ENCODE measurements at regions not wholly inside any gene's neighbourhood (a gene's known extent, or its start where the extent isn't known, plus 50 kb on each side); places are given as distances from the start of the nearest gene placed in this dataset.
"Not testable (repeated sequence)": the region's sequence is repeated elsewhere in the genome, so short reads cannot be mapped to it uniquely, and the experiment has no call there.

DNA sequence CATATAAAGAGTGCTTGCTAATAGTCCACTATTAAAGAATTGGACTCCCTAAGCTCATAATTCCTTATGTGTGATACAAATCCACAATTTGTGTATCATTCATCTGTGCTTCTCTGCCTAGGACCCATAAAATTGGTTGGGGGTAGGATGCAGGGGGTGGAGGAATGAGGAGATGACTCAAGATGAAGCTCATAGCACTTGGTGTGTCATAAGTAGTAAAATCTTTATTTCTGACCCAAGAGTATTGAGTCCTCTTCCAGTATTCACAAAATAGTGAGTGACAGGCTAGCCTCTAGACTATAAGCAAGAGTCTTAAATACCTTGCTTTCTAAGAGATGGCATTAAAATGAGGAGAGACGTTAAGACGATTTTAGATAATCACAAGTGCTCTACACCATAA lies 390.9 kb upstream of the CDH19 start:
- DNase-seq, result no peak

DNA sequence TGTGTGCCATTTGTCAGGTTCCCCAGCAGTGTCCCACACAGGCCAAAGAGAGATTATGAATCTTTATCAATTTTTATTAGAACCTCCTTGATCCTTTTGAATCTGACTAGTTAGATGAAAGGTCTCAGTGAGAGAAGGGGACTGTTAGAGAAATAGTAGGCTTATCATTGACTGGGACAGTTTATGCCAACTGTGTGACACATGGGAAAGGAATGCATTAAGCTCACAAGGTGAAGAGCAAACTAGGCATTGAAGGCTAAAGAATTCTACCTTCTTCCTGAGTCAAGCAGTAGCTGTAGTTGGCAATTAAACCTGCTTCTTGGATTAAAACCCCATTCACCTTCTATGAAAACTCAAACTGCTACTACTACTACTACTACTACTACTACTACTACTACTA lies 389.6 kb upstream of the CDH19 start:
- no peak for DNase-seq

DNA sequence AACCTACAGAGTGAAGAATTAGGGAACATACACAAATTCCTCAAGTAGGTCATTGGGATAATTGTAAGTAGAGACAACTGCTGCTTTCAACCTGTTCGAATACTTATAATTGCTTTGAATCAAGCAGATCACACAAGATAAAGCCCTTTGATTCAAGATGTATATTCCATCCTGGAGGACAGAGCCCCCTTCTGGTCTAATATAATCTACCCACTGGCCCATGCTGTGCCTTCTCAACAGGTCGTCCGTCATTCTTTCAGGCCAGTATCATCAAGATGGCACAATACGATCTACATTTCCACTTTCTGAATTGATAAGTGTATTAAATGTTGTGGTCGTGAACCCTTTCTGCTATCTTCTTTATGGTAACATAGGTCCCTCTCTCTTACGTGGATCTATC lies 387.0 kb upstream of the CDH19 start:
- DNase-seq, result no peak

DNA sequence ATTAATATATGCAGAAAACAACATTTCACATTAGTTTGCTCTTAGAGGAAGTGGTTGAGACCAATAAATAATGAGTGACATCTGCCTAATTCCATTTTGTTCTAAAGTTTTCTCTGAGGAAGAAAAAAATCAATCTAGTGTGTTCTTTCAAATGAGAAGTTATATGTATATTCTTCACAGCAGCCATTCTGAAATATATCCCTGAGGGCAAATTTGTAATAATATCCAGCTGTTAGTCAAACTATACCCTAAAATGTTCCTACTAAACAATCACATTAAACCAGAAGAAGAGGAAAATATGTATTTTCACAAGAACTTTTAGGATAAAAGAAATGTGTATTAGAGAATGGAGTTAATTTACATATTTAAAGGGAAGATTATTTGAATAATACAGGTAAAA lies 375.1 kb upstream of the CDH19 start:
- no peak for DNase-seq

DNA sequence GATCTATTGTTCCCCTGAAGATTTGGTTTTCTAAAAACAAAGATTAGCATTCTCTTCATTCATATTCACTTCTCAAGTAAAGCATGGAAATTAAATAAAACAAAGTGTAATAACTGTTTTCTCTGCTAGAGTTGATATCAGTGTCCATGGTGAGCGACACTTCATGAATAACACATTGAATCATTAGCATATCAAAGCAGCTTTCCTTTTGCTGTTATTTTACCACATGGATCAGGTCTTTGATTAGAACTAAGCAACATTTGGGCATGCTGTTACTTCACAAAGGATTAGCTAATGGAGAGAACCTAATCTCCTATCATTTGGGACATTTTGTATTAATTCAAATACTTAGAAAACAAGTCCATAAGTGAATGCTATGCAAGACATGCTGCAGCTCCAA lies 368.8 kb upstream of the CDH19 start:
- DNase-seq, result no peak

DNA sequence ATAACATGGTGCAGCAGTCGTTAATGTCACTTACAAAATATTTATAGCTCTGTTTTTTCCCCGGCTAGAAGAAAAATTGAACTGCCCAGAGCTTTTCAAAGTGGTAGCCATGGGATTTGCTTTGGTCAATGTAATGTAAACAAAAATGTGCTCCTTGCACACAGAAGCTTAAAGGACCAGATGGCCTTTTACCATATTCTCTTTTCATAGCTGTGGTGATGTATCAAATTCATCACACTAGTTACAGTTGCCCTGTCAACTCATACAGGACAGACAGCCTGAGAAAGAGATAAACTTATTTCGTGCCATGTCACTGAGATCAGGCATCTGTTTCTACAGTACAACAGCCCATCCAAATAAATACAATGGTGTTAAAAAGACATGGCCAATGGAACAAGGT lies 368.1 kb upstream of the CDH19 start:
- peak; percentile 37 for DNase-seq

DNA sequence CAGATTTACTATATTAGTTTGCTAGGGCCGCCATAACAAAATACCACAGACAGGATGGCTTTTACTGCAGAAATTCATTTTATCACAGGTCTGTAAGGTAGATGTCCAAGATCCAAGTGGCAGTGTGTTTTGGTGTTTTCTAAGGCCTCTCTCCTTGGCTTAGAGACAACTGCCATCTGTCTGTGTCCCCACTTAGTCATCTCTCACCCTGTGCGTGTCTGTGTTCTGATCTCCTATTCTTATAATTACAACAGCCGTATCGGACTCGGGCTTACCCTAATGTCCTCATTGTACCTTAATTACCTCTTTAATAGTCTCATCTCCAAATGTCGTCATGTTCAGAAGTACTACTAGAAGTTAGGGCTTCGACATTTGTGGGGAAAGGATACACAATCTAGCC lies 362.3 kb upstream of the CDH19 start:
- peak; percentile 18 for DNase-seq

DNA sequence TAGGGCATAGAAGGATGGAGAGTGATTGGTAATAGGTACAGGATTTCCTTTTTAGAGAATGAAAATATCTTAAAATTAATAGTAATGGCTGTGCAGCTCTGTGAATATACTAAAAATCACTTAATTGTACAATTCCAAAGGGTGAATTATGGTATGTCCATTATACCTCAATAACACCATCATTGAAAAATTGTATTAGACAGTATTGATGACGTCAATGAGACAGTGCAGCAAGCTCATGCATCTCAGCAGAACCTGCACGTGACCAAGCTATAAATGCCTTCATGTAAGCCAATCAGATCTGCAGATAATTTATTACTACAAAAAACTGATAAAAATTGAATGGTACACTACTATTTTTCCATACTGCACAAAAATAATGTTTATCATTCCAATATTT lies 354.4 kb upstream of the CDH19 start:
- no peak for DNase-seq

DNA sequence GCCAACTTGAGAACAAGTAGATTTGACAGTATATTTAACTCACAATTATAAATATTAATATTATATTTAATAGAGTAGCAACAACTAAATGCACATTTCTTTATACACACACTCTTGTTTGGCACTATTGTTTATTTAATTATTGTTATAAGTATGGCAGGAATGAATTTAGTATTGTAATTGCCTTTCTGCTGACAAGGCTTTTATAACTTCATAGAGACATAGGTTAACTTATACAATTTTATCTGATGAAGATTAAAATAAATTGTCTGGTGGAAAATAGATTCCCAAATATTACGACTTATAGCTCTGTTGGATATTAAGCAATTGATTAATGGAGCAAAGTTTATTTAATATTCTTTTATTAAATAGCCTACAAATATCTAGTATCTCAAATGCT lies 347.9 kb upstream of the CDH19 start:
- no peak for DNase-seq

DNA sequence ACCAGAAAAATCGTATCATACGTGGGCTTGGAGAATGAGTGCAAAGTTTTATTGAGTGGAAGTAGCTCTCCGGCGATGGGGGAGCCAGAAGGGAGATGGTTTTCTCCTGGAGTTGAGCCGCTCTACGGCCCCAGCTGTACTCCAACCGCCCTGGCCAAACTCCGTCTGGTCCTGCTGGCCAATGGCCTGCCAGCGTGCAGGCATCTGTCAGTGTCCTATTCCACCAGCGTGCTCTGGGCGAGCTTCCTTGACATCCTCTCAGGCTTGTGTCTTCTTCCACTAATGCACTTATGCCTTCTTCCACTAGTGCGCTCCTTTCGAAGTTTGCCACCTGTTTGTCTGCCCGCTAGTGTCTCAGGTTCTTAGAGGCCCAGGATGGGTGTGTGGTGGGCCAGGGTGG lies 345.5 kb upstream of the CDH19 start:
- no peak for DNase-seq

DNA sequence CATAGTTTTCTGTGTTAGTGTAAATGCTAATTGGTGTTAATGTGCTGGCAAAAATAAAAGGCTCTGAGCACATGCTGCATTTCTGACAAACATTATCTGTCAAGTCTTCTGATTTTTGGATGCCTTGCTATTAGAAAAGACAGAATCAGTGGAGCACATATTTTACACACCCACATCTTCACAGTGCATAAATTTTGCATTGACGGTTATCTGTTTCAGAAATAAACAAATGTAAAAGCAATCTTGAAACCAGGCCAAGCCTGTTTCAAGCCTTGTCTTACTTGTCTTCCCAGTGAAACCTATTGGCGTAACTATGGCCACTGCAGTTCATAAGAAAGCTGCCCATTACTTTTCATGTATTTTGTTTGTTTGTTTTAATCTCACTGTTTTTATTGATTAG lies 333.7 kb upstream of the CDH19 start:
- no peak for DNase-seq

DNA sequence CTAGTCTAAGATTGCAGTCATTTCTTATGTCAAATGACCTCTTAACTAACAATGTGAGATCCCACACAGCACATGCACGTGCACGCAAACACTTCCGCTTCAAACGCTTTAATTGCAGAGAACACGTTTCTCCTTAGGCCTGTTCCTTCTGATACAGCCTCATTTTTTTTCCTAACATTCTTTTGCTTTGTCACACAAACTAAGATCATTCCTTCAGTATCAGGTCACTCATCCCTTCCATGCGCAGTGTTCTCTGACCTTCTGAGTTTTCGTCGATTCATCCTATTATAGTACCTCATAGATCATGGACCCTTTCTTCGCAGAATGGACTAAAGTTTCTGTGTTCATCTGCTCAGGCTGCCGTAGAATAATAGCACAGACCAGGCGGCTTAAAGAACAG lies 327.1 kb upstream of the CDH19 start:
- DNase-seq, result no peak

DNA sequence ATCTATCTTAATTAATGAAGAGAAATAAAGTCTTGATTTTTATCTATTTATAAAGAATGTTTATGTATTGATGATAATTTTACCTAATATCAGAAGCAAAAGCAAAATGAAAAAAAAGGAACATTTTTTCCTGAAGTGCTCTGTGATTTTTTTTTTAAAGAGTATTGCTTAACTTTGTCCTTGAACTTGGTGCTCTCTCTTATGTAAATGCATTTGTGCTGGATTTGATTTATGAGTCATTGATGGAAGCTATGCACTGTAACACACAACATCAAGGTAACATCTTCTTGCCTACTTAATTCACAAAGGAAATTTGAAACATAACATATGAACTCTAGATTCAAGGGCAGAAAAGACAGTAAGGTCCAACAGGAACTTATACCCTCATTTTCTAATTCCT lies 312.9 kb upstream of the CDH19 start:
- DNase-seq, result no peak

DNA sequence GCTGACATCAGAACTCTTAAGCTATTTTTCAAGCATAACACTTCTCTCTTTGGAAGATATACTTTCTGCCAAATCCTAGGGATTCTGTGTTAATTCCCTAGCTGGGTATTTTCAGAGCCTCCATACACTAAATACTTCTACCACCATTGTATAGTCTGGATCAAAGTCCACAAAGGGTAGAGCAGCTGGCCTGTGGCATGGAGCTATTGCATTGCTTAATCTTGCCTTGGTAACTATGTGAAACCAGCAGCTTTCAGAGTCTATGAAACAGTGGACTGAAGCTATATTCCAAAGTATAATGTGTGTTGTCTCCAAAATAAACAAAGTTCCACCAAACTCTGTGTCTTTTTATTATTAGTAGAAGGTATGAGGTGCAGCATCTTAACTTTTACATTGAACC lies 296.9 kb upstream of the CDH19 start:
- no peak for DNase-seq

DNA sequence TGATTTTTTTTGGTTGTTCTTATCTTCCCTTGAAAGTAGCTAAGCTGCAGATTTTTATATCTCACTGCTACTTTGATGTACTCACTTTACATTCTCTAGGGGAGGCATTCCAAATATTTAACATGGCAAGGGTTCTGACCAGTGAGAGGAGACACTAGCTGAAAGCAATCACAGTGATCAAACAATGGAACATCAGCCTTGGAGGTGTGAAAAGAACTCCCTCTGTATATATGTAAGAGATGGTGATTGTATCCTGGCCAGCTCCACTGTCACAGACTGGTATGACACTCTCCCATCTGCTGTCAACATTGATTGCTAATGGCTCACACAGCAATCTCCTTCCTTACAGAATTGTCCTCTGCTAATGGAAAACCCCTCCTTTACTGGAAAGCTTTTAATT lies 291.7 kb upstream of the CDH19 start:
- DNase-seq, result peak; percentile 46

DNA sequence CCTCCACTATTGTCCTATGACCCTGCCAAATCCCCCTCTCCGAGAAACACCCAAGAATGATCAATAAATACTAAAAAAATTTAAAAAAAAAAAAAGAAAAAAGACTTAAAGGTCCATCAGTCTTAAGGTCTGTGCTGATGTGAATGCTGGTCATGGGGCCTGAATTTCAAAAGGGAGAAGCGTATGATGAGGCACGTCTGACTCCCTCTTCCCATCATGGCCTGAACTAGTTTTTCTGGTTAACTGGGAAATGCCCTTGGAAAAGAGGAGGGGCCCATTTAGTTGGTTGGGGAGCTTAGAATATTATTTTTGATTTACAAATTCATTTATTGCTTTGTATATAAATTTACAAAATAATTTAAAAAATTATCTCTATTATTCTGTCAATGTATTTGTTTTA lies 291.0 kb upstream of the CDH19 start:
- DNase-seq, result peak; percentile 14

DNA sequence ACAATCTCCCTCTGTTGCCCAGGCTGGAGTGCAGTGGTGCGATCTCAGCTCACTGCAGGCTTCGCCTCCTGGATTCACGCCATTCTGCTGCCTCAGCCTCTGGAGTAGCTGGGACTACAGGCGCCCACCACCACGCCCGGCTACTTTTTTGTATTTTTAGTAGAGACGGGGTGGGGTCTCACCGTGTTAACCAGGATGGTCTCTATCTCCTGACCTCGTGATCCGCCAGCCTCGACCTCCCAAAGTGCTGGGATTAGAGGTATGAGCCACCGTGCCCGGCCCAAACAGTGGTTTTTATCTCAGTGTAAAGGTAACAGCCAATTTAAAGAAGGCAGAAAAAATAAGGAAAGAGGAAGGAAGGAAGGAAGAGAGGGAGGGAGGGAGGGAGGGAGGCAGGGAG lies 288.5 kb upstream of the CDH19 start:
- DNase-seq, result not testable (repeated sequence)

DNA sequence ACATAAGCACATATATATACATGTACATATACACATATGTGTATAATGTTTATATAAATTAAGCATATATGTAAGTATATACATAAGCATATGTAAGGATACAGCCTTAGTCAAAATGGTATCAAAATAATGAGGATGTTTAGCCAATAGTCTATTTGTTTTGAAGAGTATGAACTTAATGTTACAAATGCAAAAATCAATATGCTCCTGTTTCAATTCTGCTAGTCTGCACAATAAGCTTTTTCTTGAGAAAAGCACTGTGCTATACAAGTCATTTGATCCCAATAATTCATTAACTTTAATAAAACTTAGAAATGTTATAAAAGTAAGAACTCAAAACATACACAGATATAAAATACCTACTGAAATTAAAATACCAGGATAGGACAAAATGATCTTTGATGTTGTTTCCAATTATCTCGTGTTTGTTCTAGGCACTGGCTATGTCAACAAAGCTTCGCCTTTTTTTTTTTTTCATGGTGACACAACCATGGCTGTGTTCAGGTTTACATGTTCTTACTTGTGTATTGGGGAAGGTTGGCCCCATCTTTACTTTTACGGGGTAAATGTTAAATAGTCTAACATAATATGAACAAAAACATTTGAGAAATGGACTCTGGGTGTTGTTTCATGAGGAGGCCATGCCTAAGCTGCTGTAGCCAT lies 271.1 kb upstream of the CDH19 start:
- no peak for DNase-seq

DNA sequence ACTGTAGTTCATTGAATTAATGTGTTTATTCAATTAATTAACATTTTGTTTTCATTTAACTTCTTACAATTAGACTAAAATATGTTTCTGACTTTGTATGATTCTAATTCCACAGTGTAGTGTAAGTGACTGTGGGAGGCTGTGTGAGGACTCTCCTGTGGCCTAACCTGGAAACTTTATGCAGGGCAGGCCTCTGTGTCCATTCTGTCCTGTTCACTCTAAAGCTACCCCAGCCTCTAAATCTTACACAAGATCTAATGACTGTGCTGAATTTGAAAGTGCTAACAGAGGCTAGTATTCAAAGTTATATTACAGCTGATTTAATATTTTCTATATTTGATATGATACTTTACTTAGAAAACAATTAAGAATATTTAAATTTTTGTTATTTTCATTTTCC lies 270.5 kb upstream of the CDH19 start:
- no peak for DNase-seq

DNA sequence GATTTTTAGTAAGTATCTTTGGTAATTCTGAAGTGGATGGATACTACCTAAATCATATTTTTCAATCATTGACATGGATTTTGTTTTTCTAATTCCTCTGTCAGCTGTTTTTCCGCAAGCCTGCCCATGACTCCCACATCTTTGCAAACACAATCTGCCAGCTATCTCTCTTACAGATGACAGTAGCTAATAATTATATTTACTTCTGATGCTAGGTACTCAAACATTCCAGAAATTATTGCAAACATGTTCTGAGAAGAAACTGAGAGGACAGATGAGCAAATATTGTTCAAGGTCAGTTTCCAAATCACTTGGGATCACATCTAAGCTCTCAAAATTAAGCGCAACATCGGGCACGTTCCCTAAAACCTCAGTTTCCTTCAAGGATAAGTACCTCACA lies 270.0 kb upstream of the CDH19 start:
- no peak for DNase-seq

DNA sequence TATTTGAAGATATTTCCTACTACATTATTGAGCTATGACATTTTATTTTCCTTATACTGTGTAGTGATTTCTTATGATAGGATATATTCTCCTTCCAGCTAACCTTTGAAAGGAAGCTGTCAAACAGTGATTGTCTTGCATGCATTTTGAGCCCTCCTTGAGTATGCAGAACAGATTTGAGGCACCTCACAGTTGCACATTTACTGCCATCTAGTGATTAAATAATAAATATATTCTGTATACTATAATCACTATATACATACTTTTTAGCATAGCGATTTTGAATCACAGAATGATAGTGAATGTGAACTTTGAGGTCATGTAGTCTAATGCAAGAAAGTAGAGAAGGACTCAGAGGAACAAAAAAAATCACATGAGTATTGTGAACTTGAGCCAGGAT lies 268.4 kb upstream of the CDH19 start:
- DNase-seq, result peak; percentile 54

DNA sequence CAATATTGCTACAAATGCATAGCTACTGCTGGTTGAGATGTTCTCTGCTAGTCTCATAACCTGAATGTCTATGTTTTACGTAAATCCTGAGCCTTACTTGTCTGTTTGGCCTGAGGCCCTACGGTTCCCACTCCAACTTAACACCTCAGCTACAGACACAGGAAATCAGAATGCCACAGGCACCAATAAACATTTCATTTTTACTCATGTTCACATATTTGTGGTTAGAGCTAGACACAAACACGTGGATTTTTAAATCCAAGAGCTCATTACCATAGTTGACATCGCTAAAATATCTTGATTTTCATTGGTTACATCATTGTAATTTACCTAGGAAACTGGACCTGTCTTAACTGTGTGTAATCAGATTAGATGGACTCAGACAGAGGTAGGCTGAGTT lies 263.8 kb upstream of the CDH19 start:
- DNase-seq, result no peak

DNA sequence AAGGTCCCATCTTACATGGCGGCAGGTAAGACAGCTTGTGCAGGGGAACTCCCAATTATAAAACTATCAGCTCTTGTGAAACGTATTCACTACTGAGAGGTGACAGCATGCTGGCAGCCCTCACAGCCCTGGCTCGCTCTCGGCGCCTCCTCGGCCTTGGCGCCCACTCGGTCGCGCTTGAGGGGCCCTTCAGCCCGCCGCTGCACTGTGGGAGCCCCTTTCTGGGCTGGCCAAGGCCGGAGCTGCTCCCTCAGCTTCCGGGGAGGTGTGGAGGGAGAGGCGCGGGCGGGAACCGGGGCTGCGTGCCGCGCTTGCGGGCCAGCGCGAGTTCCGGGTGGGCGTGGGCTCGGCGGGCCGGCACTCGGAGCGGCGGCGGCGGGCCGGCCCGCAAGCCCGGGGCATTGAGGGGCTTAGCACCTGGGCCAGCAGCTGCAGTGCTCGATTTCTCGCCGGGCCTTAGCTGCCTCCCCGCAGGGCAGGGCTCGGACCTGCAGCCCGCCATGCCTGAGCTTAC lies 262.6 kb upstream of the CDH19 start:
- not testable (repeated sequence) for DNase-seq

DNA sequence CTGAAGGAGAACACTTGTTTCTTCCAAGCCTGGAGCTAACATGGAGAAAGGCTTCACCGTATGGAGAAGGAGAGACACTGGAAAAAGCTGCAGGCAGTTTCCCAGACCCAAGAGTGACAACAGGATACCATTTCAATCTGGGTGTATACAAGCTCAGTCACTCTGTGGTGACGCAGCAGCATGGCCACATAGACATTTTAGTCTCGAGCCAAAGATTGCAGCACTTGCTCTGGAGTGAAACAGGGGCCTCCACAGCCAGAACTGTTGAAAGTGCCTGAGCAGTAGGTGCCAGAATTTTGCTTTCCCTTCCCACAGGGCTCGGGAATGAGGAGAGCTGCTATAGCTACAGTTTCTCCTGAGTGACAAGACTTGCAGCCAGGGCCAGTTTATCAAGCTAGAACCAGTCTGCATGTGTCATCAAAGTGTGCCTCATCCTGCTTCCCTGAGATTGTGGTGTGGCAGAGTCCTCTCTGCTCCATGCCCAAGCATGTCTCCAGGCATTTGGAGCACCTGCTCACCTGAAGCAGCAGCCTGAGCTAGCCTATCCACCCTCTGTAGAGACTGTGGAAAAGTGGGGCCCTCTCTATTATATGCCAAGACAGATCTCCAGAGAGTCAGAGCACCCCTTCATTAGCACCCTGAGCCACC lies 234.6 kb upstream of the CDH19 start:
- no peak for DNase-seq

DNA sequence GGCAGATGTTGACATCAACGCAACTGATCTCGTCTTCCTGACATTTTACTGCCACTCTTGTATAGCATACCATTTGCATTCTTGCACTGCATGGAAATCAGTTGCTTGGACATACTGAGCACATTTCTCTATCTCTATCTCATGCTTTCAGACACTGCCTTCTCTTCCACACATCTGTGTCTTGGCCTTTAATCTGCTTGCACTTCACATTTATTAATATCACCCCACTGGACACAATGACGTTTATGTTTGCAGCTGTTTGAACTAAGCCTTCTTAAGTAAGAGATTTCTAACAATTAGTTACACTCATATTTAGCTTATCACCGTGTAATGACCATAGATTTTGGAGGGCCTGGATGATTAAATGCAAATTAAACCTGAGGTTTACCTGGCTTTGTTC lies 229.8 kb upstream of the CDH19 start:
- no peak for DNase-seq

Measured in NCI-H2171 treated with DMSO at 0.1 percent for 48 hours (cell line).